H1 (cell line): ENCODE measurements at regions not wholly inside any gene's neighbourhood (a gene's known extent, or its start where the extent isn't known, plus 50 kb on each side); places are given as distances from the start of the nearest gene placed in this dataset.

ENCODE experiments used
- CTCF ChIA-PET: fragments of 300-600 bp; sonication (Branson Sonifier 250); formaldehyde crosslinking; loops from one replicate; lab custom pipeline; 2021; ENCODE audit not compliant: partially characterized antibody; lab: Charles Lee
- POLR2A ChIA-PET: fragments of 300-600 bp; sonication (Branson Sonifier 250); formaldehyde crosslinking; loops from one replicate; lab custom pipeline; 2021; ENCODE audit warnings: inconsistent platforms; ENCODE audit not compliant: partially characterized antibody; lab: Charles Lee
- DNase-seq, 2 experiments: peaks; one replicate each; pipeline versions ENCODE4 v3.0.0 to v3.0.0-alpha.2; 2010 to 2022; ENCODE audit warnings: low spot score in 2 of 2, low read depth in 1 of 2, mixed read lengths in 1 of 2
- FAIRE-seq: peaks from 2 replicates; lab custom pipeline; 2011; peaks lifted over from hg19 to GRCh38; lab: Jason Lieb, UNC
- H2AFZ ChIP-seq: 2 replicates; pipeline ENCODE4 v1.8.1; 2012; ENCODE audit warnings: low read length, inconsistent platforms
- H2AK5ac ChIP-seq: 2 replicates; pipeline ENCODE4 v1.6.1; 2013; ENCODE audit warnings: low read depth, low read length
- H2BK120ac ChIP-seq: replicated peaks from 2 replicates; pipeline ENCODE3; 2013; ENCODE audit warnings: low read depth, low read length, inconsistent platforms
- H2BK12ac ChIP-seq: 2 replicates; pipeline ENCODE4 v1.6.1; 2013; ENCODE audit warnings: low read depth, low read length
- H2BK15ac ChIP-seq: 2 replicates; pipeline ENCODE4 v1.6.1; 2013; ENCODE audit warnings: low read length
- H2BK20ac ChIP-seq: 2 replicates; pipeline ENCODE4 v1.6.1; 2013; ENCODE audit warnings: low read length
- H2BK5ac ChIP-seq: 2 replicates; pipeline ENCODE4 v1.6.1; 2013; ENCODE audit warnings: low read depth, low read length
- H3K14ac ChIP-seq: 2 replicates; pipeline ENCODE4 v1.6.1; 2013; ENCODE audit warnings: inconsistent platforms; ENCODE audit not compliant: insufficient read length
- H3K18ac ChIP-seq: 2 replicates; pipeline ENCODE4 v1.6.1; 2013; ENCODE audit warnings: low read length; ENCODE audit errors: extremely low read depth
- H3K23ac ChIP-seq: 2 replicates; pipeline ENCODE4 v1.6.1; 2013; ENCODE audit warnings: inconsistent platforms; ENCODE audit not compliant: insufficient read length
- H3K23me2 ChIP-seq: 2 replicates; pipeline ENCODE4 v1.6.1; 2013; ENCODE audit warnings: low read depth, low read length
- H3K27ac ChIP-seq: 2 replicates; pipeline ENCODE4 v1.6.1; 2011; ENCODE audit warnings: low read depth, low read length, inconsistent platforms
- H3K27me3 ChIP-seq, 4 experiments: replicated peaks in 1 of 4; 1 replicate in 1 of 4; 2 replicates in 3 of 4; pipeline versions ENCODE4 v1.6.1 to v1.8.1; 2011 to 2013; ENCODE audit warnings: low read length in 3 of 4, mild to moderate bottlenecking in 3 of 4, inconsistent platforms in 2 of 4, mixed read lengths in 2 of 4, moderate library complexity in 1 of 4; ENCODE audit not compliant: control insufficient read depth in 3 of 4, insufficient read depth in 3 of 4; ENCODE audit errors: extremely low read depth in 1 of 4
- H3K36me3 ChIP-seq, 4 experiments: 2 replicates each; pipeline versions ENCODE4 v1.6.1 to v1.8.1; 2011 to 2013; ENCODE audit warnings: mild to moderate bottlenecking in 4 of 4, low read length in 3 of 4, moderate library complexity in 2 of 4, control low read depth in 1 of 4, inconsistent platforms in 1 of 4; ENCODE audit not compliant: insufficient read depth in 4 of 4, control insufficient read depth in 2 of 4
- H3K4ac ChIP-seq: replicated peaks from 2 replicates; pipeline ENCODE3; 2013; ENCODE audit warnings: low read length, low read depth, mixed read lengths, inconsistent platforms; ENCODE audit not compliant: insufficient read length
- H3K4me1 ChIP-seq, 4 experiments: replicated peaks in 1 of 4; 1 replicate in 1 of 4; 2 replicates in 3 of 4; pipeline versions ENCODE4 v1.6.1 to v1.8.1; 2011 to 2013; ENCODE audit warnings: low read length in 3 of 4, inconsistent platforms in 2 of 4, mixed read lengths in 1 of 4; ENCODE audit not compliant: insufficient read depth in 4 of 4, control insufficient read depth in 3 of 4
- H3K4me2 ChIP-seq, 2 experiments: 2 replicates each; pipeline versions ENCODE4 v1.6.1 to v1.8.1; 2011 to 2013; ENCODE audit warnings: low read depth in 2 of 2, low read length in 2 of 2, control low read depth in 1 of 2, inconsistent platforms in 1 of 2, mild to moderate bottlenecking in 1 of 2; ENCODE audit not compliant: insufficient read depth in 1 of 2
- H3K4me3 ChIP-seq, 4 experiments: fragments of 200-600, 300-600 bp in 1 of 4; sonication (generic), shearing (Covaris generic), sonication (Bioruptor Twin) in 1 of 4; 2 replicates each; pipeline versions ENCODE4 v1.5.1 to v1.8.1; 2011 to 2016; ENCODE audit warnings: low read length in 4 of 4, low read depth in 3 of 4, control low read depth in 2 of 4, inconsistent platforms in 2 of 4, mild to moderate bottlenecking in 2 of 4, mixed read lengths in 1 of 4, moderate library complexity in 1 of 4; ENCODE audit not compliant: insufficient read depth in 2 of 4; ENCODE audit errors: extremely low read depth in 1 of 4
- H3K56ac ChIP-seq: replicated peaks from 2 replicates; pipeline ENCODE3; 2013; ENCODE audit warnings: low read depth, mild to moderate bottlenecking, mixed read lengths, low read length, inconsistent platforms; ENCODE audit not compliant: insufficient read length
- H3K79me1 ChIP-seq: 2 replicates; pipeline ENCODE4 v1.6.1; 2013; ENCODE audit warnings: low read depth, low read length, control low read depth
- H3K79me2 ChIP-seq, 2 experiments: 2 replicates each; pipeline versions ENCODE4 v1.6.1 to v1.8.1; 2012 to 2013; ENCODE audit warnings: low read length in 2 of 2, mild to moderate bottlenecking in 2 of 2, inconsistent platforms in 1 of 2; ENCODE audit not compliant: insufficient read depth in 2 of 2, control insufficient read depth in 1 of 2
- H3K9ac ChIP-seq, 4 experiments: replicated peaks in 1 of 4; 1 replicate in 1 of 4; 2 replicates in 3 of 4; pipeline versions ENCODE4 v1.6.1 to v1.8.1; 2011 to 2013; ENCODE audit warnings: low read depth in 3 of 4, low read length in 3 of 4, control low read depth in 2 of 4, mild to moderate bottlenecking in 2 of 4, moderate library complexity in 2 of 4, inconsistent platforms in 1 of 4; ENCODE audit errors: extremely low read depth in 1 of 4
- H3K9me3 ChIP-seq, 2 experiments: 2 replicates each; pipeline versions ENCODE4 v1.6.1 to v1.8.1; 2012 to 2013; ENCODE audit warnings: mild to moderate bottlenecking in 2 of 2, moderate library complexity in 2 of 2, control low read depth in 1 of 2, inconsistent platforms in 1 of 2, low read depth in 1 of 2, low read length in 1 of 2, mixed read lengths in 1 of 2; ENCODE audit not compliant: insufficient read depth in 2 of 2
- H4K20me1 ChIP-seq, 2 experiments: replicated peaks in 1 of 2; 2 replicates each; pipeline versions ENCODE3 to v1.8.1; 2011 to 2013; ENCODE audit warnings: inconsistent platforms in 2 of 2, low read length in 2 of 2, mild to moderate bottlenecking in 1 of 2; ENCODE audit not compliant: insufficient read depth in 2 of 2, control insufficient read depth in 1 of 2
- H4K5ac ChIP-seq: 2 replicates; pipeline ENCODE4 v1.6.1; 2013; ENCODE audit warnings: low read length, low read depth, mixed read lengths, inconsistent platforms; ENCODE audit not compliant: insufficient read length
- H4K8ac ChIP-seq: 2 replicates; pipeline ENCODE4 v1.8.0; 2013; ENCODE audit warnings: mild to moderate bottlenecking, moderate library complexity, low read length, inconsistent platforms; ENCODE audit not compliant: insufficient read depth; ENCODE audit errors: extremely low read depth
- H4K91ac ChIP-seq: replicated peaks from 2 replicates; pipeline ENCODE3; 2013; ENCODE audit warnings: low read length, mixed read lengths, inconsistent platforms; ENCODE audit not compliant: insufficient read length
- CHD2 ChIP-seq: IDR thresholded peaks from 2 replicates; pipeline ENCODE4 v1.6.1; 2012; ENCODE audit warnings: low read length, improper control_type of control experiment
- HDAC2 ChIP-seq, 2 experiments: fragments of 300-600 bp in 1 of 2; sonication (generic) in 1 of 2; IDR thresholded peaks; 2 replicates each; pipeline ENCODE4 v1.6.1; 2011 to 2012; ENCODE audit warnings: low read depth in 2 of 2, low read length in 2 of 2, mild to moderate bottlenecking in 2 of 2, moderate library complexity in 2 of 2, borderline replicate concordance in 1 of 2, inconsistent platforms in 1 of 2
- TCF12 ChIP-seq: IDR thresholded peaks from 2 replicates; pipeline ENCODE4 v1.6.1; 2011; ENCODE audit warnings: low read depth, mild to moderate bottlenecking, low read length
- WGBS, 2 experiments: shearing (Covaris generic) in 1 of 2; methylation state at CpG; one replicate each; pipeline versions ENCODE4 v1.1.6 to v1.1.7; 2013 to 2015; ENCODE audit warnings: low lambda C conversion rate in 2 of 2, mixed read lengths in 2 of 2, inconsistent platforms in 1 of 2, low coverage in 1 of 2, missing lambda C conversion rate in 1 of 2; ENCODE audit not compliant: insufficient replicate concordance in 2 of 2, insufficient coverage in 1 of 2, insufficient read length in 1 of 2; ENCODE audit errors: extremely low coverage in 1 of 2, missing lambda C conversion rate in 1 of 2; 5-methylcytosine and 5-hydroxymethylcytosine counted together

- Histone ChIP-seq H2BK120ac (peak overlapping the region; percentile 83), H3K18ac (no peak overlapping the region), H4K91ac (no peak overlapping the region), H3K56ac (no peak overlapping the region), H2AFZ (peak overlapping the region; percentile 72; the same call in 1 of the 2 replicates), H4K8ac (no peak overlapping the region), H3K14ac (no peak overlapping the region), H3K4me3 (no peak overlapping the region), H3K79me2 (no peaks in the 10 kb centered on the region), H3K9me3 (no peaks in the 10 kb centered on the region), H3K4me2 (no peak overlapping the region), H2BK20ac (peak overlapping the region; percentile 62; the same call in 1 of the 2 replicates), H4K5ac (no peak overlapping the region), H3K9ac (no peak overlapping the region), H3K36me3 (no peaks in the 10 kb centered on the region), H3K23me2 (no peaks in the 10 kb centered on the region), H2AK5ac (no peak overlapping the region), H3K4me1 (peaks cover 0 to 4% (median 2%) of the 10 kb centered on the region in 4 experiments; a peak in 3 of 7 replicates), H3K79me1 (no peaks in the 10 kb centered on the region), H2BK15ac (no peak overlapping the region), H2BK5ac (no peak overlapping the region), H2BK12ac (no peak overlapping the region), H3K4ac (no peak overlapping the region), H3K23ac (no peak overlapping the region), H3K27me3 (no peaks in the 10 kb centered on the region), H4K20me1 (no peaks in the 10 kb centered on the region), H3K27ac (no peak overlapping the region)
- TF ChIP-seq TCF12 = no peak
- TF ChIP-seq CHD2 = no peak
- no peak for TF ChIP-seq HDAC2 (IDR thresholded peaks at IDR 0.05; ENCODE audit: borderline replicate concordance in 1 of 2, low read depth in 2 of 2, low read length in 2 of 2)
- POLR2A ChIA-PET = no interaction called here
- FAIRE-seq = no peak
- 73% methylated on average over 2 of the region's 2 CpGs; no CpG with 5 or more reads in 1 of the 2 experiments for WGBS, 2 experiments
- DNase-seq = no peak
- CTCF ChIA-PET = no interaction called here
Measured at GRCh38 chr7:84291756-84292155, 97.2 kb upstream of the SEMA3A start.
